HFFc6 (cell line): ENCODE measurements at regions not wholly inside any gene's neighbourhood (a gene's known extent, or its start where the extent isn't known, plus 50 kb on each side); places are given as distances from the start of the nearest gene placed in this dataset.

Experiments used
- DNase-seq: peaks from one replicate; pipeline ENCODE4 v3.0.0-alpha.2; 2018
- H3K27ac Mint-ChIP-seq: 2 replicates; pipeline ENCODE4 v1.8.0; 2020; ENCODE audit warnings: mild to moderate bottlenecking, mixed read lengths
- H3K27me3 Mint-ChIP-seq: 2 replicates; pipeline ENCODE4 v1.8.0; 2021; ENCODE audit warnings: mild to moderate bottlenecking, moderate library complexity, mixed read lengths; ENCODE audit not compliant: insufficient read depth
- H3K36me3 Mint-ChIP-seq: 2 replicates; pipeline ENCODE4 v1.8.0; 2021; ENCODE audit warnings: low read depth, mixed read lengths
- H3K4me1 Mint-ChIP-seq: 2 replicates; pipeline ENCODE4 v1.8.0; 2020; ENCODE audit warnings: low read depth, mixed read lengths
- H3K4me3 Mint-ChIP-seq: 2 replicates; pipeline ENCODE4 v1.8.0; 2020; ENCODE audit warnings: mild to moderate bottlenecking, moderate library complexity, mixed read lengths
- H3K9me3 Mint-ChIP-seq: 2 replicates; pipeline ENCODE4 v1.8.0; 2020; ENCODE audit warnings: mild to moderate bottlenecking, mixed read lengths
- TF ChIP-seq, protein P1 (sequence below): fragments of 200-600 bp; sonication (generic); IDR thresholded peaks from 2 replicates; pipeline ENCODE4 v1.5.0; 2021; ENCODE audit warnings: antibody characterized with exemption, mild to moderate bottlenecking

DNA sequence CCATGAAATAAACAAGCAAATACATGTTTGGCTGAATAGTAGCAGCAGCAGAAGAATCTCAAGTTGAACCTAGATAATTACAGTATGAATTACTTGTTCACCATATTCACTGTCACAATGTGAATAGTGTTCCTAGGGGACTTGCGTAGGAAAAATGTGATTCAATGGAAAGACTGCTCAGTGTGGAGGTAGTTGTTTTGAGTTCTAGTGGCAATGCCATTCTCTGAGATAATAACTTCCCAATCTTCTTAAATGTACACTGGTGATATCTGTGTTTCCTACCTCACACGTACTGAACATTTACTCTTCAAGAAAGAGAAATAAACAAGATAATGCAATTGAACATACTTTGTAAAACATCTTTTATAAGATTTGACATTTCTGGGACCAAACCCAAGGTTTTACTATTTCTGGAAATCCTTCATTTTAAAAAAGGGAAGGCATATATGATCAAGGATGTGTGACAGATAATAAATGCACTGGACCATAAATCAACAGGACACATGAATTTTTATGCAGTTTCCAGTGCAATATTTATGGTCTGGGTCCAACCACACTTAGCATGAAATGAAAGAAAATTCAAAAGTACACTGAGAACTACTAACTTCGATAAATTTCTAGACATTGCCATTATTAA is 598.3 kb upstream of the ZNF385D start:
- H3K36me3 Mint-ChIP-seq = no peaks in the 10 kb centered on the region
- no peak overlapping the region for H3K4me3 Mint-ChIP-seq
- H3K27me3 Mint-ChIP-seq = no peaks in the 10 kb centered on the region
- DNase-seq = no peak
- peaks cover 19% of the 10 kb centered on the region for H3K9me3 Mint-ChIP-seq
- H3K27ac Mint-ChIP-seq = no peak overlapping the region
- H3K4me1 Mint-ChIP-seq = no peaks in the 10 kb centered on the region
- TF ChIP-seq, protein P1, sequence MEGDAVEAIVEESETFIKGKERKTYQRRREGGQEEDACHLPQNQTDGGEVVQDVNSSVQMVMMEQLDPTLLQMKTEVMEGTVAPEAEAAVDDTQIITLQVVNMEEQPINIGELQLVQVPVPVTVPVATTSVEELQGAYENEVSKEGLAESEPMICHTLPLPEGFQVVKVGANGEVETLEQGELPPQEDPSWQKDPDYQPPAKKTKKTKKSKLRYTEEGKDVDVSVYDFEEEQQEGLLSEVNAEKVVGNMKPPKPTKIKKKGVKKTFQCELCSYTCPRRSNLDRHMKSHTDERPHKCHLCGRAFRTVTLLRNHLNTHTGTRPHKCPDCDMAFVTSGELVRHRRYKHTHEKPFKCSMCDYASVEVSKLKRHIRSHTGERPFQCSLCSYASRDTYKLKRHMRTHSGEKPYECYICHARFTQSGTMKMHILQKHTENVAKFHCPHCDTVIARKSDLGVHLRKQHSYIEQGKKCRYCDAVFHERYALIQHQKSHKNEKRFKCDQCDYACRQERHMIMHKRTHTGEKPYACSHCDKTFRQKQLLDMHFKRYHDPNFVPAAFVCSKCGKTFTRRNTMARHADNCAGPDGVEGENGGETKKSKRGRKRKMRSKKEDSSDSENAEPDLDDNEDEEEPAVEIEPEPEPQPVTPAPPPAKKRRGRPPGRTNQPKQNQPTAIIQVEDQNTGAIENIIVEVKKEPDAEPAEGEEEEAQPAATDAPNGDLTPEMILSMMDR = no peak

DNA sequence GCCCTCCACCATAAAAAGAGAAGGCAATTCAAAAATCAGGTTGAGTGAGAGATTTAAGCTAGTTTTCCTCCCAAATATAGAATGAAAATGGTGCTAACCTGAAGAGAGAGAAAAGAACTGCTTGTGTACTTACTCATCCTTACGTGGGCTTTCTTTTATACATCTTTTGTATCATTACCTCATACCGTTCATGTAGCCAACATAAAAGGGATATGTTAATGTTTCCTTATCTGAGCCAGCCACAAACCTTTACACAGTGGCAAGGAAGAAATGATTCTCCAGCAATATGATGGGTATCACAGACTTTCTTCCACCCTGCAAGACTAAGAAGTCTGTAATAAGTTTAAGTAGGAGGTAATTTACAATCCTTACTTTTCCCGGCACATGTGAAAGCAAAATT is 600.8 kb upstream of the ZNF385D start:
- DNase-seq = no peak
- Mint-ChIP-seq H3K27ac (no peak overlapping the region), H3K36me3 (no peaks in the 10 kb centered on the region), H3K4me1 (no peaks in the 10 kb centered on the region), H3K4me3 (no peak overlapping the region), H3K27me3 (no peaks in the 10 kb centered on the region), H3K9me3 (peaks cover 16% of the 10 kb centered on the region; the same call in 1 of the 2 replicates)
- TF ChIP-seq, protein P1 = no peak

DNA sequence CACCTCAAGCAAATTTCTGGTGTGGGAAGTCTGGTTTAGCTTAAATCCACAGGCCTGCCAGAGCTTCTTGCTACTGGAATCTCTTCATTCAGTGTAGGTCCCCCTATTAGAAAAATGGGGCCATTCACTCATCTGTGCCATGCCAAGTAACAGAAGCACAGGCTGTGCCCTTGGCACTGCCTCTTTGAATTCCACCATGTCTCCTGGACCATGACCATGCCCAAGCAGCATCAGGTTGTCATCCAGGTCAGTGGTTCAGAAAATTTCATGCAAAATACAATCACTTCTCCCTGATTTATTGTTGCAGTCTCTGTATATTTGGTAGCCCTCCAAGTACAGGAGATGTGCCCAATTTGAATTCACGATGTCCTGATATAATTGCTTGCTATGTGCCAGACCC is 602.1 kb upstream of the ZNF385D start:
- TF ChIP-seq, protein P1 = no peak
- Mint-ChIP-seq H3K27me3 (no peaks in the 10 kb centered on the region), H3K9me3 (peaks cover 17% of the 10 kb centered on the region), H3K4me1 (no peaks in the 10 kb centered on the region), H3K4me3 (no peak overlapping the region), H3K27ac (no peak overlapping the region), H3K36me3 (no peaks in the 10 kb centered on the region)
- no peak for DNase-seq

DNA sequence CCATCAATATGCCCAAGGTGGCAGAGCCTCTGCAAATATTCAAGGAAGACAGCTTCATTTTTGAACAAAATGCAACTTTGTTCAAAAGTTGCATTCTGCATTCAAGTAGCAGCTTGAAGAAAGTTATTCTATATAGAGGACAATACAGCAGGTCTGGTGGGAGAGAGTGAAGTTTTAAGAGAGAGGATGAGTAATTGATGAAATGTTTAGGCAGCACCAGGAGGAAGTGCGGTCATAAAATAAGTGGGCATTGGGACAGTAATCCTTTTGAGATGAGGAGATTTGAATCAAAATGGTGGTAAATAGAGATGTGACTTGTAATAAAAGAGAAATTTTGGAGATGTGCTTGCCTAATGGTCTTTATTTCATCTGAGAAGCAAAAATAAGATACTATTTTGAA is 607.3 kb upstream of the ZNF385D start:
- Mint-ChIP-seq H3K4me3 (no peak overlapping the region), H3K4me1 (no peaks in the 10 kb centered on the region), H3K36me3 (no peaks in the 10 kb centered on the region), H3K9me3 (peaks cover 20% of the 10 kb centered on the region), H3K27me3 (no peaks in the 10 kb centered on the region), H3K27ac (no peak overlapping the region)
- TF ChIP-seq, protein P1 = no peak
- DNase-seq = no peak

DNA sequence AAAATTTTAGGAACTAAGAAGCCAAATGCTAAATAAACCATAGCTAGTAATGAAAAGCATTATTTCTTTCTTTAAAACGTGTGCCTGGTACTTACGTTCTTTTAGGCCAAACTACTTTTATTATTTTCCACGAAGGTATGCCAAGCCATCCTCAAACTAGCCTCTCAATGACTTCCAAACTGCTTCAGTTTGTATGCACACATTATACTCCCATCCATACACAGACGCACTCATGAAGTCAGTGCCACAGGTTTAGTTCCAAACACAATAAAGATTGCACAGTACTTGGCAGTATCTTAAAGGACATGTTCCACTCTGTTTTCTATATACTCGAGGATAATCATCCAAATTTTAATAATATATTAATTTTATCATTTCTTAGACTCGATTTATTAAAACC is 609.2 kb upstream of the ZNF385D start:
- no peaks in the 10 kb centered on the region for H3K36me3 Mint-ChIP-seq
- TF ChIP-seq, protein P1 = no peak
- no peak for DNase-seq
- no peaks in the 10 kb centered on the region for H3K4me1 Mint-ChIP-seq
- H3K27ac Mint-ChIP-seq = no peak overlapping the region
- H3K4me3 Mint-ChIP-seq = no peak overlapping the region
- H3K27me3 Mint-ChIP-seq = no peaks in the 10 kb centered on the region
- H3K9me3 Mint-ChIP-seq = peaks cover 19% of the 10 kb centered on the region

DNA sequence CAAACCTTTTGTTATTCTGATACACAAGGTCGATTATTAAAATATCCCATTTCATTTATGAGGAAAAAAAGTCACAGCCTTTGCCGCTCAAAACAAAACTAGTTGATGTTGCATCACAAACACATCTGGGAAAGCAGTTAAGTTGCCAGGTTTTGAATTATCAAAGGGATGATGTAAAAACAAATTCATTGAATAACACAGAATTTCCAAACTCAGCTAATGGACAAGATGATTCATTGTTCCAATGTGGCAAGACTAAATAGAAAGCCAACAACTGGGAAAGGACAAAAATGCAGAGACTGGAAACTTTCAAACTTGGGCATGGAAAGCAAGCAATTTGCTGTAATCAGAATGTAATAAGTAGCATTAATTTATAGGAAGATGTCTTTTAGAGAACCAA is 610.0 kb upstream of the ZNF385D start:
- peaks cover 19% of the 10 kb centered on the region for H3K9me3 Mint-ChIP-seq
- H3K27ac Mint-ChIP-seq = no peak overlapping the region
- TF ChIP-seq, protein P1 = no peak
- H3K36me3 Mint-ChIP-seq = no peaks in the 10 kb centered on the region
- H3K4me3 Mint-ChIP-seq = no peak overlapping the region
- no peak for DNase-seq
- no peaks in the 10 kb centered on the region for H3K27me3 Mint-ChIP-seq
- H3K4me1 Mint-ChIP-seq = no peaks in the 10 kb centered on the region
